ENCODE measurements at regions not wholly inside any gene's neighbourhood (a gene's known extent, or its start where the extent isn't known, plus 50 kb on each side); places are given as distances from the start of the nearest gene placed in this dataset.

DNA sequence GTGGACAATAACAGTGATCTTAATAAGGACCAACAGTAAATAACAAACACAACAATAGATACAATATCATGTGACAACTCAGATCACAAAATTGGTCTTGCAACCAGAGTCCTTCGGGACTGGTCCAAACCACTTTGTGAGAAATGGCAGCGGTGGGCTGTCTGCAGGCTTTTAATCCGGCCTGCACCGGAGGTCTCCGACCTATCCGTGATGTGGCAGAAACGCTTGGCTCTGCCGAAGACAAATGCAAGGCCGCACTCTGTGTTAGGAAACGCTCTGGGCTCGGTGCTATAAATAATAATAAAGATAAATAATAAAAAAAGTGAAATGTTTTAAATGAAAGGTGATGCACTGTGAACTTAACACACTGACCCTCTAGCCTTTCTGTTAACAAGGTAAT, 810.6 kb upstream of the NR2F2 start:
- 43% methylated on average over 11 of the region's 11 CpGs for WGBS (ENCODE audit: low lambda C conversion rate)
- Histone ChIP-seq H3K4me3 (ENCODE audit: low read depth in 2 of 2, low read length in 1 of 2) (no peak overlapping the region), H2AFZ (ENCODE audit: low read depth) (no peak overlapping the region), H3K9ac (no peak overlapping the region), H3K4me2 (no peak overlapping the region), H3K4me1 (ENCODE audit: control insufficient read depth in 1 of 2, insufficient read depth in 2 of 2, low read depth in 1 of 2, low read length in 1 of 2) (no peaks in the 10 kb centered on the region), H3K9me2 (no peaks in the 10 kb centered on the region), H3F3A (replicated peaks; ENCODE audit: insufficient read depth) (no peaks in the 10 kb centered on the region), H3K36me3 (replicated peaks in 1 of 2; ENCODE audit: control insufficient read depth in 1 of 2, insufficient read depth in 2 of 2, low read length in 1 of 2) (no peaks in the 10 kb centered on the region), H3K27ac (ENCODE audit: low read depth in 2 of 2, low read length in 1 of 2) (no peak overlapping the region), H4K20me1 (ENCODE audit: insufficient read depth) (no peaks in the 10 kb centered on the region), H3K9me3 (no peaks in the 10 kb centered on the region), H3K79me2 (ENCODE audit: insufficient read depth) (no peaks in the 10 kb centered on the region), H3K27me3 (ENCODE audit: insufficient read depth) (no peaks in the 10 kb centered on the region)
- DNase-seq: peak; percentile 6
- no peak for TF ChIP-seq GATA2 (CRISPR knock-in tag; IDR thresholded peaks at IDR 0.05)
- TF ChIP-seq, protein P1, sequence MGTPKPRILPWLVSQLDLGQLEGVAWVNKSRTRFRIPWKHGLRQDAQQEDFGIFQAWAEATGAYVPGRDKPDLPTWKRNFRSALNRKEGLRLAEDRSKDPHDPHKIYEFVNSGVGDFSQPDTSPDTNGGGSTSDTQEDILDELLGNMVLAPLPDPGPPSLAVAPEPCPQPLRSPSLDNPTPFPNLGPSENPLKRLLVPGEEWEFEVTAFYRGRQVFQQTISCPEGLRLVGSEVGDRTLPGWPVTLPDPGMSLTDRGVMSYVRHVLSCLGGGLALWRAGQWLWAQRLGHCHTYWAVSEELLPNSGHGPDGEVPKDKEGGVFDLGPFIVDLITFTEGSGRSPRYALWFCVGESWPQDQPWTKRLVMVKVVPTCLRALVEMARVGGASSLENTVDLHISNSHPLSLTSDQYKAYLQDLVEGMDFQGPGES (IDR thresholded peaks at IDR 0.05; ENCODE audit: low read depth, low read length): no peak
- no peak for TF ChIP-seq SMC3 (IDR thresholded peaks at IDR 0.05; ENCODE audit: low read depth, low read length)
- TF ChIP-seq, protein P2, sequence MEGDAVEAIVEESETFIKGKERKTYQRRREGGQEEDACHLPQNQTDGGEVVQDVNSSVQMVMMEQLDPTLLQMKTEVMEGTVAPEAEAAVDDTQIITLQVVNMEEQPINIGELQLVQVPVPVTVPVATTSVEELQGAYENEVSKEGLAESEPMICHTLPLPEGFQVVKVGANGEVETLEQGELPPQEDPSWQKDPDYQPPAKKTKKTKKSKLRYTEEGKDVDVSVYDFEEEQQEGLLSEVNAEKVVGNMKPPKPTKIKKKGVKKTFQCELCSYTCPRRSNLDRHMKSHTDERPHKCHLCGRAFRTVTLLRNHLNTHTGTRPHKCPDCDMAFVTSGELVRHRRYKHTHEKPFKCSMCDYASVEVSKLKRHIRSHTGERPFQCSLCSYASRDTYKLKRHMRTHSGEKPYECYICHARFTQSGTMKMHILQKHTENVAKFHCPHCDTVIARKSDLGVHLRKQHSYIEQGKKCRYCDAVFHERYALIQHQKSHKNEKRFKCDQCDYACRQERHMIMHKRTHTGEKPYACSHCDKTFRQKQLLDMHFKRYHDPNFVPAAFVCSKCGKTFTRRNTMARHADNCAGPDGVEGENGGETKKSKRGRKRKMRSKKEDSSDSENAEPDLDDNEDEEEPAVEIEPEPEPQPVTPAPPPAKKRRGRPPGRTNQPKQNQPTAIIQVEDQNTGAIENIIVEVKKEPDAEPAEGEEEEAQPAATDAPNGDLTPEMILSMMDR (IDR thresholded peaks at IDR 0.05): no peak
- TF ChIP-seq, protein P3, sequence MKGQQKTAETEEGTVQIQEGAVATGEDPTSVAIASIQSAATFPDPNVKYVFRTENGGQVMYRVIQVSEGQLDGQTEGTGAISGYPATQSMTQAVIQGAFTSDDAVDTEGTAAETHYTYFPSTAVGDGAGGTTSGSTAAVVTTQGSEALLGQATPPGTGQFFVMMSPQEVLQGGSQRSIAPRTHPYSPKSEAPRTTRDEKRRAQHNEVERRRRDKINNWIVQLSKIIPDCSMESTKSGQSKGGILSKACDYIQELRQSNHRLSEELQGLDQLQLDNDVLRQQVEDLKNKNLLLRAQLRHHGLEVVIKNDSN (IDR thresholded peaks at IDR 0.05; ENCODE audit: borderline replicate concordance, low read depth): no peak
- TF ChIP-seq, protein P4, sequence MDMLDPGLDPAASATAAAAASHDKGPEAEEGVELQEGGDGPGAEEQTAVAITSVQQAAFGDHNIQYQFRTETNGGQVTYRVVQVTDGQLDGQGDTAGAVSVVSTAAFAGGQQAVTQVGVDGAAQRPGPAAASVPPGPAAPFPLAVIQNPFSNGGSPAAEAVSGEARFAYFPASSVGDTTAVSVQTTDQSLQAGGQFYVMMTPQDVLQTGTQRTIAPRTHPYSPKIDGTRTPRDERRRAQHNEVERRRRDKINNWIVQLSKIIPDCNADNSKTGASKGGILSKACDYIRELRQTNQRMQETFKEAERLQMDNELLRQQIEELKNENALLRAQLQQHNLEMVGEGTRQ (IDR thresholded peaks at IDR 0.05; ENCODE audit: borderline replicate concordance, low read depth, low read length): no peak
- no peak for TF ChIP-seq RFX5 (IDR thresholded peaks at IDR 0.05; ENCODE audit: low read length)
- TF ChIP-seq MEF2A (IDR thresholded peaks at IDR 0.05; ENCODE audit: borderline replicate concordance, low read depth): no peak
- no peak for TF ChIP-seq FOXM1 (IDR thresholded peaks at IDR 0.05; ENCODE audit: low read depth)
- no peak for TF ChIP-seq RCOR1 (IDR thresholded peaks at IDR 0.05; ENCODE audit: low read length)
- TF ChIP-seq CHD2 (IDR thresholded peaks at IDR 0.05; ENCODE audit: low read length, partially characterized antibody): no peak
- no peak for TF ChIP-seq SIN3A (IDR thresholded peaks at IDR 0.05; ENCODE audit: borderline replicate concordance, low read depth, low read length)
- TF ChIP-seq TEAD4 (IDR thresholded peaks at IDR 0.05; ENCODE audit: borderline replicate concordance, insufficient read depth): no peak
- TF ChIP-seq, protein P5, sequence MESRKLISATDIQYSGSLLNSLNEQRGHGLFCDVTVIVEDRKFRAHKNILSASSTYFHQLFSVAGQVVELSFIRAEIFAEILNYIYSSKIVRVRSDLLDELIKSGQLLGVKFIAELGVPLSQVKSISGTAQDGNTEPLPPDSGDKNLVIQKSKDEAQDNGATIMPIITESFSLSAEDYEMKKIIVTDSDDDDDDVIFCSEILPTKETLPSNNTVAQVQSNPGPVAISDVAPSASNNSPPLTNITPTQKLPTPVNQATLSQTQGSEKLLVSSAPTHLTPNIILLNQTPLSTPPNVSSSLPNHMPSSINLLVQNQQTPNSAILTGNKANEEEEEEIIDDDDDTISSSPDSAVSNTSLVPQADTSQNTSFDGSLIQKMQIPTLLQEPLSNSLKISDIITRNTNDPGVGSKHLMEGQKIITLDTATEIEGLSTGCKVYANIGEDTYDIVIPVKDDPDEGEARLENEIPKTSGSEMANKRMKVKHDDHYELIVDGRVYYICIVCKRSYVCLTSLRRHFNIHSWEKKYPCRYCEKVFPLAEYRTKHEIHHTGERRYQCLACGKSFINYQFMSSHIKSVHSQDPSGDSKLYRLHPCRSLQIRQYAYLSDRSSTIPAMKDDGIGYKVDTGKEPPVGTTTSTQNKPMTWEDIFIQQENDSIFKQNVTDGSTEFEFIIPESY (IDR thresholded peaks at IDR 0.05; ENCODE audit: borderline replicate concordance, low read depth): no peak
- ChIA-PET CTCF (no interaction called here), POLR2A (no interaction called here)
